ENCODE measurements at regions not wholly inside any gene's neighbourhood (a gene's known extent, or its start where the extent isn't known, plus 50 kb on each side); places are given as distances from the start of the nearest gene placed in this dataset.

- no peak for TF ChIP-seq CTCF (IDR thresholded peaks at IDR 0.05)
- TF ChIP-seq REST (IDR thresholded peaks at IDR 0.05; ENCODE audit: insufficient read depth in 1 of 2, low read depth in 2 of 2, low read length in 1 of 2): no peak
Measured at GRCh38 chr2:156845806-156846558, 409.8 kb downstream of the GPD2 start.
